ENCODE measurements at regions not wholly inside any gene's neighbourhood (a gene's known extent, or its start where the extent isn't known, plus 50 kb on each side); places are given as distances from the start of the nearest gene placed in this dataset.

DNA sequence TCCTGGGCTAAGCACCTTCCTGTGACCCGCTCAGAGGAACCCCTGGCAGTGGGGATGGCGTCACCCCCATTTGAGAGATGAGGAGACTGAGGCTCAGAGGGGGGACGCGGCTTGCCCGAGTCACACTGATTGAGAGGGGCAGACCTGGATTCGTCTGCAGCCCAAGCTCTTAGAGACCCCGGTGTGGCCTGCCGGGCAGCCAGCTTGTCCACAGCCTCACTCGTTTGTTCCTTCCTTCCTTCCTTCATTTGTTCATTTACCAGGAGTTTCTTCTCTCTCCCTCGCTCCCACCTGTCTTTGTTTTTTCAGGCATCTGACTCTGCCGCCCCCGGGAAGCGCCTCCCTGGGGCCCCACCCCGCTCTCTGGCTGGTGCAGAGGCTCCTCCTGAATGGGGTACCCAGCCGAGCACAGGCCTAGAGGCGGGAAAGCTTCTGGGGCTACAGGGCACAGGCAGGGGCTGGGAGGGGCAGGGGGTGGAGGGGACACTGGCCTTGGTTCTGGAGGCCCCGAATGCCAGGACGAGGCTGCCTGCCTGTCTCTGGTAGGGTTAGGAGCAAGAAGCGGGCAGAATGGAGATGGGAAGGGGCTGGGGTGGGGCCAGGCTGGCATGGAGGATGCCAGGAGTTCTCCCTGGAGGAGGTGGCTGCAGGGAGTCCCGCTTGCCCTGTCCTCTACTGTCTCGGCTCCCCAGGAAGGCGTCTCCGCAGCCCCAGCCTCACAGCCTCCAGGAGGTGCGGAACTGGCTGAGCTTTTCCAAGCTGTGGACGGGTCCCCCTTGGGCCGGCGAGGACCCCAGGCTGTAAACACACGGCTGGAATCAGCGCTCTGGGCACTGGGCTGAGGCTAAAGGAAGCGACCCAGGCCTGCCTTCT, 91.6 kb downstream of the UNCX start:
- H3K27ac Mint-ChIP-seq, result no peak overlapping the region
- no peaks in the 10 kb centered on the region for H3K4me1 Mint-ChIP-seq
- H3K9me3 Mint-ChIP-seq, result no peaks in the 10 kb centered on the region
- no peak overlapping the region for H3K4me3 Mint-ChIP-seq
- H3K27me3 Mint-ChIP-seq, result peaks cover 8% of the 10 kb centered on the region
- no peaks in the 10 kb centered on the region for H3K36me3 Mint-ChIP-seq

DNA sequence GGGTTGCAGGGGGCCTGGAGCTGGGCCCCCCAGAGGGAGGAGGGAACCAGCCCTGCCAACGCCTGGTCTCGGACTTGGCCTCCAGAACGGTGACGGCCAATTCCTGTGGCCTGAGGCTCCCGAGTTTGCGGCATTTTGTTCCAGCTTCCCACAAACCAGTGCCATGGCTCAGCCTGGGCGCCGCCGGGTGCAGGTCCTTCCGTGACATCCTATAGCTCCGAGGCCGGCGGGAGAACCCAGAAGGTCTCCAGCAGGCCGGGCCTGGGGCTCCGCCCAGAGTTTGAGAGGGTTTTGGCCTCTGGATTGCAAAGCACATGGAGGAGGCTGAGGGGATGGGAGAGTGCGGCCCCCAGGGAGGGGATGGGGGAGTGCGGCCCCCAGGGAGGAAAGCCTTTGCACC, 92.6 kb downstream of the UNCX start:
- Mint-ChIP-seq H3K36me3 (no peaks in the 10 kb centered on the region), H3K27me3 (peaks cover 8% of the 10 kb centered on the region), H3K9me3 (no peaks in the 10 kb centered on the region), H3K4me1 (no peaks in the 10 kb centered on the region), H3K27ac (no peak overlapping the region), H3K4me3 (no peak overlapping the region)

DNA sequence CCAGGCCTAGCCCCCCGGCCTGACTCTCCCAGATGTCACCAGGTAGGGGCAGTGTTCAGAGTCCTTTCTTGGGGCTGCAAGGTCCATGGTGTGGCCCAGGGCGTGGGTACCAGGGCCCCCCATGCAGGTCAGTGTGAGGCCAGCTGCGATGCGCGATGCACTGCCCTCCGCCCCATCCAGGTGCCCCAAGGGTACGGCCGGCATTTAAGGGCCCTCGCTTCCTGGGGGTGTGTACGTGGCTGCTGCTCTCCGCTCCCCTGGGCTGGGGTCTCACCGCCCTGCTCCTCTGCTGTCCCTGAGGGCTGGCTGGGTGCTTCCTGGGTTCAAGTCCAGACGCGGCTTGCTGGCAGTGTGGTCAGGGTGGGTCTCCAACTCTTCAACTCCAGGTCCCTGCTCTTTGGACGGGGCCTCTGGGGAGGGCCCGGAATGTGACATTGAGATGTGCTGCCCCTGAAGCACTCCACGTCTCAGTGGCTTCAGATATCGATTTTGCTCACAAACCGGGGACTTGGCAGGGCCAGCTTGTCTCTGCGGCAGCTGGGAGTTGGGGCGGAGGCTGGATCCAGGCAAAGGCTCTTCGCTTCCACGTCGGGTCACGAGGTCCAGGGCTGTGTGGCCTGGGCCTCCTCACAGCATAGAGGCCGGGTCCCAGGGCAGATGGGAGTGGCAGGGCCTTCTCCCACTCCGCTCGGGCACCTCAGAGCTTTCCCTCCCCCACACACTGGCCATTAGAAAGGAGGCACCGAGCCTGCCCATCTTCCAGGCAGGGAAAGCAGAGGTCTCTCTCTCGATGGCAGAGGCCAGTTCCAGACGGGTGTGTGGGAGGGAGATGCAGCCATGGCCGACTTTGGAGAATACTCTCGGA, 93.2 kb downstream of the UNCX start:
- Mint-ChIP-seq H3K4me1 (no peaks in the 10 kb centered on the region), H3K9me3 (no peaks in the 10 kb centered on the region), H3K27ac (no peak overlapping the region), H3K36me3 (no peaks in the 10 kb centered on the region), H3K27me3 (peaks cover 8% of the 10 kb centered on the region), H3K4me3 (no peak overlapping the region)

- Mint-ChIP-seq H3K36me3 (no peaks in the 10 kb centered on the region), H3K9me3 (no peaks in the 10 kb centered on the region), H3K4me3 (no peak overlapping the region), H3K27me3 (peaks cover 8% of the 10 kb centered on the region), H3K27ac (no peak overlapping the region), H3K4me1 (no peaks in the 10 kb centered on the region)
Measured at GRCh38 chr7:1326511-1326785, 93.8 kb downstream of the UNCX start.

DNA sequence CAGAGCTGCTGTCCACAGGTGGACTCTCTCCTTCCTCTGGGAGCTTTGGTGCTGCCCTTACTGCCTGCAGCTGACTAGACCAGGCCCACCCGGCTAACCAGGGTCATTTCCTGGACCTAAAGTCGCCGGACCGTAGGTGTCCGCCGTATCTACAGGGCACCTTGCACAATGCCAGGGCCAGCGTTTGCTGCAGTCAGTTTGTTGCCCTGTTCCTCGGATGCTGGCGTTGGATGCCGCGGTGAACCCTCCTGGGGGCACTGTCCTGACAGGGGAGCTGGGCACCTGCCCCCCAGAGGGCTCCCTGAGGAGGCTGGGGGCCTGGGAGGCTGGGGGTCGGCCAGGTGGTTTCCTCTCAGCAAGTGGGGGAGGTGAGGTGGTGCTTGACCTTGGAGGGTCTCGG, 96.6 kb downstream of the UNCX start:
- no peaks in the 10 kb centered on the region for H3K4me1 Mint-ChIP-seq
- no peak overlapping the region for H3K27ac Mint-ChIP-seq
- no peak overlapping the region for H3K4me3 Mint-ChIP-seq
- H3K36me3 Mint-ChIP-seq, result no peaks in the 10 kb centered on the region
- peaks cover 10% of the 10 kb centered on the region for H3K27me3 Mint-ChIP-seq
- no peaks in the 10 kb centered on the region for H3K9me3 Mint-ChIP-seq

- Mint-ChIP-seq H3K36me3 (no peaks in the 10 kb centered on the region), H3K27me3 (peaks cover 8% of the 10 kb centered on the region), H3K4me3 (no peak overlapping the region), H3K9me3 (no peaks in the 10 kb centered on the region), H3K4me1 (no peaks in the 10 kb centered on the region), H3K27ac (no peak overlapping the region)
Measured at GRCh38 chr7:1329966-1330800, 97.5 kb downstream of the UNCX start.

DNA sequence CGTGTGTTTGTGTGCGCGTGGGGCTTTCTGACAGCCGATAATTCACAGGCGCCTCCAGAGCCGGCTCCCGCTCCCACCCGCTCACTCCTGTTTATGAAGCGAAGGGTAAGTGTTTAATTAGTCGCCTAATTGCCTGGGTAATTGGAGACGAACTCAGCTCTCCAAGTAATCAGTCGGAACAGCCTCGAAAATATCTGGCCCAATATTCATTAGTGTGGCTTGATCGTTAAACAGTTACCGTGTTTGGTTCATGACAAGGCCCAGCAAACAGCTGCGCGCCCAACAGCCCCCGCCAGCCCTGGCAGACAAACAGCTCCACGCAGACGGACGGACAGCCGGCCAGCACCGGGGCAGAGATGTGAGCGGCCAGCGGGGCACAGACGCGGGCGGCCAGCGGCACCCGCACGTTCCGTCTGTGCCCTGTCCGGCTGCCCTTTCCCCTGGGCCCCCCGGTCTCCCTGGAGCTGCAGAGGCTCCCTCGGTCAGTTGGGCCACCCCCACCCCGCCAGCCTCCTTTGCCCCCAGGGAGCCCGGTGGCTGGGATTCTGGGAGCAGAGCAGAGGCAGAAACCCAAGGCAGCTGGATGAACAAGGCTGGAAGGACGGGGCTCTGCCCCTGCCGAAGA, 98.2 kb downstream of the UNCX start:
- Mint-ChIP-seq H3K4me3 (no peak overlapping the region), H3K27me3 (peaks cover 8% of the 10 kb centered on the region), H3K4me1 (no peaks in the 10 kb centered on the region), H3K27ac (no peak overlapping the region), H3K36me3 (no peaks in the 10 kb centered on the region), H3K9me3 (no peaks in the 10 kb centered on the region)

GRCh38 chr7:1331561-1332467, 99.1 kb downstream of the UNCX start:
- Mint-ChIP-seq H3K9me3 (no peaks in the 10 kb centered on the region), H3K4me1 (no peaks in the 10 kb centered on the region), H3K36me3 (peaks cover 2% of the 10 kb centered on the region), H3K27me3 (peaks cover 8% of the 10 kb centered on the region), H3K4me3 (no peak overlapping the region), H3K27ac (no peak overlapping the region)

DNA sequence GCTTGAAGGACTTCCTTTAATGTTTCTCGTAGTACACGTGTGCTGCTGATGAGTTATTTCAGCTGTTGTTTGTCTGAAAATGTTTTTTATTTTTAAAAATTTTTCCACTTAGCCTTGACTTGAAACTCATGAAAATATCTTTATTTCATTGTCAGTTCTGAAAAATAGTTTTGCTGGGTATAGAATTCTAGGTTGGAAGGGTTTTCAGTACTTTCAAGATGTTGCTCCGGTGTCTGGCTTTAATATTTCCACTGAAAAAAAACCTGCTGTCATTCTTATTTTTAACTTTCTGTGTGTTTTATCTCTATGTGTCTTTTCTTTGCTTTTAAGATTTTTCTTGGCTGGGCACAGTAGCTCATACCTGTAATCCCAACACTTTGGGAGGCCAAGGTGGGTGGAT, 103.8 kb downstream of the UNCX start:
- Mint-ChIP-seq H3K4me3 (no peak overlapping the region), H3K36me3 (peaks cover 4% of the 10 kb centered on the region), H3K9me3 (peaks cover 13% of the 10 kb centered on the region), H3K4me1 (no peaks in the 10 kb centered on the region), H3K27me3 (peaks cover 21% of the 10 kb centered on the region), H3K27ac (no peak overlapping the region)

- Mint-ChIP-seq H3K27ac (no peak overlapping the region), H3K27me3 (peaks cover 13% of the 10 kb centered on the region), H3K4me1 (no peaks in the 10 kb centered on the region), H3K36me3 (peaks cover 4% of the 10 kb centered on the region), H3K9me3 (peaks cover 13% of the 10 kb centered on the region), H3K4me3 (no peak overlapping the region)
Measured at GRCh38 chr7:1339611-1340010, 106.9 kb downstream of the UNCX start.

- Mint-ChIP-seq H3K9me3 (peaks cover 13% of the 10 kb centered on the region), H3K36me3 (peaks cover 4% of the 10 kb centered on the region), H3K4me3 (no peak overlapping the region), H3K27ac (no peak overlapping the region), H3K4me1 (no peaks in the 10 kb centered on the region), H3K27me3 (peaks cover 13% of the 10 kb centered on the region)
Measured at GRCh38 chr7:1340031-1340430, 107.4 kb downstream of the UNCX start.

DNA sequence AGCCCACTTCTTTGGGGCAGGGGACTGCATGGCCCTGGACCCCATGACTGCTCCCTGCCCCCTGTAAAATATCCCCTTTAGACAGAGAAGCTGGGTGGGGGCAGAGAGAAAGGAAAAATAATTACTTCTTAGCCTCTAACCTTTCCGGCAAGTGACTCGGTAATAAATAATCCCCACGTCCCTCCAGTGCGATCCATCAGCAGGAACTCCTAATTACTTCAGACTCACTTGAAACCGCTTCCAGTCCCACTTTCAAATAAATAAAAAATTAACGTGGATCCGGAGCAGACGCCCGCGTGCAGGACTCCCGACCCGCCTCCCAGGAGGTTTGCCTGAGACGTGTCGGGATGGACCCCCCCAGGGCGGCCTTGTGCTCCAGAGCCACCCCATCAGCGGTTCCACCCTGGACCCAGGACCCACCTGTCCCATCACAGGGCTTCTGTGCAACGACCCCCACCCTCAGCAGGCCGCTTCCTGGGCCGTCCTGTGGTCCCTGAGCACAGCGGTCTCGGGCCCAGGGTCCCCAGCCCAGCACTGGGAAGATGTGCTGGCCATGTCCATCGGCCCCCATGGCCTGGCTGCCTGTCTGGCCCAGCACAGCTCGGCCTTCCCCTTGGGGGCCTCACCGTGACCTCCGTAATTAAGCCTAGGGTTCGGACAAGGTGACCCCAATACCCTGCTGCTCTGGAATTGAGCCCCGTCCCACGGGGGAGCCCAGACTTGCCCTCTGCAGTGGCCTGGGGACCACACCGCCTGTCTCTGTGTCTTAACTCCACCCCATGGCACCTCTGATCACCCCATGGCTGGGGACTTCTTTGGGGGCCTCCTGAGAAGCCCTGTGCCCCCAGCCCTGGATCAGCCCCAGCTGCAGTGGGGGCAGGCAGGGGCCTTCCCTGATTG, 108.0 kb downstream of the UNCX start:
- peaks cover 13% of the 10 kb centered on the region for H3K9me3 Mint-ChIP-seq
- no peaks in the 10 kb centered on the region for H3K4me1 Mint-ChIP-seq
- peaks cover 13% of the 10 kb centered on the region for H3K27me3 Mint-ChIP-seq
- H3K4me3 Mint-ChIP-seq, result no peak overlapping the region
- H3K36me3 Mint-ChIP-seq, result peaks cover 4% of the 10 kb centered on the region
- H3K27ac Mint-ChIP-seq, result no peak overlapping the region

DNA sequence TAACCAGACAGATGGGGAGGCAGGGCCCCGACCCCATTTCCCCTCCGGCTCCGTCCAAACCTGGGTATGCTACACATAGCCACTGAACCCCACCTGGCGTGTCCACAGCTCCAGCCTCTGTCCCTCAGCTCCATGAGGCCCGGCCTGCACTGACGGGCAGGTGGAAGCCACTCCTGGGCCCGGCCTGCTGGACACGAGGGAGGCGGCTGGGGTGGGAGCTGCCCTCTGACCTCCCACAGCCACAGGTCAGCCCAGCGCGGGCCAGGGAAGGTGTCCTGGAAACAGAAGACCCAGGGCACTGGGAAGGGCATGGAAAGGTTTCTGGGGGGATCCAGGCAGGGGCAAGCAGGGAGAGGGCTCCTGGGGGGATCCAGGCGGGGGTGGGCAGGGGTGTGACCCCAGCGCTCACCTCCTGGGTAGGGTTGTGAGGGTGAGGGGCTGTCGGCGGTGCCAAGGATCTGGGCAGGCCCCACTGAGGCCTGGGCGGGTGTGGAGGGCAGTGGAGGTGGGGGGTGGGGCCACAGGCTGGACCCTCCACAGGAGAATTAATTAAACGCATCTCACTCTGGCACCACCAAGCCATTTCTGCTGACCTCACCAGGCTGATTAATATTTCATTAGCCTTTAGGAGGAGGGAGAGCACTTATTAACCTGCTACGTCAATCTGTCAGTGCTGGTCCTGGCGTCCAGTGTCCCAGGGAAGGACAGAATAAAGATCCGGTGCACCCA, 108.9 kb downstream of the UNCX start:
- Mint-ChIP-seq H3K36me3 (peaks cover 4% of the 10 kb centered on the region), H3K27ac (no peak overlapping the region), H3K4me3 (no peak overlapping the region), H3K4me1 (no peaks in the 10 kb centered on the region), H3K27me3 (peaks cover 13% of the 10 kb centered on the region), H3K9me3 (peaks cover 13% of the 10 kb centered on the region)
